Natural killer cell (primary cell): ENCODE measurements at regions not wholly inside any gene's neighbourhood (a gene's known extent, or its start where the extent isn't known, plus 50 kb on each side); places are given as distances from the start of the nearest gene placed in this dataset.

ENCODE experiments used
- ATAC-seq, 3 donors: fragments of 150-1000 bp in 2 of 3; fragments of 200-7000 bp in 1 of 3; cut with Tn5 transposase; 1 replicate in 1 of 3; 2 replicates in 2 of 3; pipeline ENCODE4 v1.10.0; 2021; ENCODE audit warnings: mild to moderate bottlenecking in 2 of 3, moderate library complexity in 2 of 3
- DNase-seq, 2 donors: peaks; one replicate each; pipeline versions ENCODE4 v3.0.0 to v3.0.0-alpha.2; 2013 to 2021; ENCODE audit warnings: mixed read lengths in 1 of 2
- H3K27ac ChIP-seq: one replicate; pipeline ENCODE4 v1.5.1; 2013; ENCODE audit warnings: mild to moderate bottlenecking, low read length
- H3K27me3 ChIP-seq: one replicate; pipeline ENCODE4 v1.6.1; 2013; ENCODE audit warnings: low read length; ENCODE audit not compliant: control insufficient read depth, insufficient read depth
- H3K36me3 ChIP-seq: one replicate; pipeline ENCODE4 v1.6.1; 2013; ENCODE audit warnings: low read length; ENCODE audit not compliant: control insufficient read depth, insufficient read depth
- H3K4me1 ChIP-seq: one replicate; pipeline ENCODE4 v1.6.1; 2013; ENCODE audit warnings: low read length; ENCODE audit not compliant: control insufficient read depth, insufficient read depth
- H3K4me3 ChIP-seq: one replicate; pipeline ENCODE4 v1.5.1; 2013; ENCODE audit warnings: low read length
- H3K9me3 ChIP-seq: one replicate; pipeline ENCODE4 v1.6.1; 2013; ENCODE audit warnings: low read length; ENCODE audit not compliant: control insufficient read depth, insufficient read depth
- H3K27ac Mint-ChIP-seq, 2 donors: one replicate each; pipeline ENCODE4 v1.8.0; 2022; ENCODE audit warnings: mild to moderate bottlenecking in 2 of 2, mixed read lengths in 2 of 2, moderate library complexity in 1 of 2
- H3K27me3 Mint-ChIP-seq, 2 donors: one replicate each; pipeline ENCODE4 v1.8.0; 2022; ENCODE audit warnings: low read depth in 2 of 2, mixed read lengths in 2 of 2
- H3K36me3 Mint-ChIP-seq: one replicate; pipeline ENCODE4 v1.8.0; 2022; ENCODE audit warnings: mixed read lengths
- H3K4me1 Mint-ChIP-seq, 2 donors: one replicate each; pipeline ENCODE4 v1.8.0; 2022; ENCODE audit warnings: mixed read lengths in 2 of 2
- H3K4me3 Mint-ChIP-seq: one replicate; pipeline ENCODE4 v1.8.0; 2022; ENCODE audit warnings: mild to moderate bottlenecking, moderate library complexity, mixed read lengths
- H3K9me3 Mint-ChIP-seq, 2 donors: one replicate each; pipeline ENCODE4 v1.8.0; 2022; ENCODE audit warnings: mixed read lengths in 2 of 2
- CTCF ChIP-seq: fragments of 200-600 bp; IDR thresholded peaks from one replicate; pipeline ENCODE4 v1.8.0; 2022; ENCODE audit warnings: antibody characterized with exemption
- WGBS: methylation state at CpG from one replicate; pipeline ENCODE4 v1.1.7; 2013; ENCODE audit warnings: missing lambda C conversion rate; ENCODE audit not compliant: insufficient coverage; 5-methylcytosine and 5-hydroxymethylcytosine counted together
- intact Hi-C: fragments of 100-400 bp; cut with micrococcal nuclease; formaldehyde crosslinking; loops from one replicate; pipeline ENCODE4 v1.14.2; 2022

- DNase-seq, result no peak
- intact Hi-C loops, result no loop called here
- 91% methylated on average over 5 of the region's 5 CpGs for WGBS
- no peak overlapping the region for H3K4me3 ChIP-seq
- Mint-ChIP-seq H3K36me3 (no peaks in the 10 kb centered on the region), H3K9me3 (no peaks in the 10 kb centered on the region), H3K4me3 (no peak overlapping the region), H3K27me3 (no peaks in the 10 kb centered on the region), H3K4me1 (no peaks in the 10 kb centered on the region), H3K27ac (no peak overlapping the region)
- H3K27me3 ChIP-seq, result no peaks in the 10 kb centered on the region
- H3K9me3 ChIP-seq, result no peaks in the 10 kb centered on the region
- no peak overlapping the region for H3K27ac ChIP-seq
- peak in 1 of 3 donors; percentile 12 for ATAC-seq
- no peak for TF ChIP-seq CTCF
- H3K36me3 ChIP-seq, result no peaks in the 10 kb centered on the region
- H3K4me1 ChIP-seq, result no peaks in the 10 kb centered on the region
Observed at GRCh38 chr2:120957905-120958304, 222.2 kb downstream of the GLI2 start.

GRCh38 chr2:120958623-120959366 is 223.1 kb downstream of the GLI2 start:
- H3K36me3 Mint-ChIP-seq, result no peaks in the 10 kb centered on the region
- H3K4me3 ChIP-seq, result no peak overlapping the region
- H3K27ac Mint-ChIP-seq, result no peak overlapping the region
- no peaks in the 10 kb centered on the region for H3K4me1 Mint-ChIP-seq
- DNase-seq, result no peak
- no peaks in the 10 kb centered on the region for H3K9me3 Mint-ChIP-seq
- no peaks in the 10 kb centered on the region for H3K36me3 ChIP-seq
- H3K4me3 Mint-ChIP-seq, result no peak overlapping the region
- no peak for TF ChIP-seq CTCF
- H3K4me1 ChIP-seq, result no peaks in the 10 kb centered on the region
- WGBS, result 90% methylated on average over 16 of the region's 17 CpGs
- H3K27ac ChIP-seq, result no peak overlapping the region
- ATAC-seq, result no peak
- no peaks in the 10 kb centered on the region for H3K9me3 ChIP-seq
- intact Hi-C loops, result no loop called here
- H3K27me3 Mint-ChIP-seq, result no peaks in the 10 kb centered on the region
- H3K27me3 ChIP-seq, result no peaks in the 10 kb centered on the region

- ATAC-seq (no peak), DNase-seq (no peak)
- no peak overlapping the region for H3K27ac Mint-ChIP-seq
- peaks cover 0 to 3% of the 10 kb centered on the region in 2 donors for H3K4me1 Mint-ChIP-seq
- no peaks in the 10 kb centered on the region for H3K27me3 Mint-ChIP-seq
- H3K9me3 Mint-ChIP-seq, result no peaks in the 10 kb centered on the region
- intact Hi-C loops, result no loop called here
- H3K27ac ChIP-seq, result no peak overlapping the region
- H3K9me3 ChIP-seq, result no peaks in the 10 kb centered on the region
- H3K4me1 ChIP-seq, result no peaks in the 10 kb centered on the region
- TF ChIP-seq CTCF, result no peak
- H3K36me3 Mint-ChIP-seq, result no peaks in the 10 kb centered on the region
- no peaks in the 10 kb centered on the region for H3K27me3 ChIP-seq
- H3K36me3 ChIP-seq, result no peaks in the 10 kb centered on the region
- H3K4me3 Mint-ChIP-seq, result no peak overlapping the region
- H3K4me3 ChIP-seq, result no peak overlapping the region
- 93% methylated on average over 13 of the region's 13 CpGs for WGBS
Observed at GRCh38 chr2:120959426-120959825, 223.8 kb downstream of the GLI2 start.
